Activated CD4-positive, alpha-beta T cell treated with anti-CD3 and anti-CD28 coated beads, Interleukin-10, Interleukin-2, amounts not matched to agents 100 ng/mL and 50 ng/mL, durations not matched to agents 16 hours and 8 hours (primary cell): ENCODE measurements at regions not wholly inside any gene's neighbourhood (a gene's known extent, or its start where the extent isn't known, plus 50 kb on each side); places are given as distances from the start of the nearest gene placed in this dataset.

Source experiments
- DNase-seq: peaks from one replicate; pipeline ENCODE4 v3.0.0-alpha.2; 2020

- no peak for DNase-seq
These were observed 1082.4 kb upstream of the MAP3K7 start for GRCh38 chr6:91669154-91669870.

GRCh38 chr6:91667596-91667995 lies 1080.7 kb upstream of the MAP3K7 start:
- DNase-seq = no peak

- no peak for DNase-seq
These were observed 1077.6 kb upstream of the MAP3K7 start for GRCh38 chr6:91664327-91664959.

- DNase-seq = no peak
These were observed 1074.0 kb upstream of the MAP3K7 start for GRCh38 chr6:91660893-91661292.

GRCh38 chr6:91659891-91660290 lies 1073.0 kb upstream of the MAP3K7 start:
- no peak for DNase-seq

GRCh38 chr6:91654793-91655192 lies 1067.9 kb upstream of the MAP3K7 start:
- no peak for DNase-seq

- DNase-seq = no peak
These were observed 1067.5 kb upstream of the MAP3K7 start for GRCh38 chr6:91654357-91654756.

- DNase-seq = no peak
These were observed 1067.0 kb upstream of the MAP3K7 start for GRCh38 chr6:91653895-91654294.

GRCh38 chr6:91653076-91653723 lies 1066.3 kb upstream of the MAP3K7 start:
- no peak for DNase-seq

GRCh38 chr6:91646649-91647048 lies 1059.8 kb upstream of the MAP3K7 start:
- no peak for DNase-seq

- DNase-seq = no peak
These were observed 1058.9 kb upstream of the MAP3K7 start for GRCh38 chr6:91645811-91646210.

- DNase-seq = no peak
These were observed 1050.3 kb upstream of the MAP3K7 start for GRCh38 chr6:91637217-91637616.

- no peak for DNase-seq
These were observed 1047.9 kb upstream of the MAP3K7 start for GRCh38 chr6:91634791-91635190.

GRCh38 chr6:91633374-91634111 lies 1046.7 kb upstream of the MAP3K7 start:
- DNase-seq = no peak

GRCh38 chr6:91632308-91632707 lies 1045.4 kb upstream of the MAP3K7 start:
- DNase-seq = no peak

GRCh38 chr6:91631227-91631626 lies 1044.4 kb upstream of the MAP3K7 start:
- DNase-seq = no peak

- DNase-seq = no peak
These were observed 1040.0 kb upstream of the MAP3K7 start for GRCh38 chr6:91626911-91627310.

GRCh38 chr6:91613481-91613880 lies 1026.6 kb upstream of the MAP3K7 start:
- DNase-seq = no peak

- DNase-seq = no peak
These were observed 1024.3 kb upstream of the MAP3K7 start for GRCh38 chr6:91611190-91611589.

- DNase-seq = no peak
These were observed 1021.6 kb upstream of the MAP3K7 start for GRCh38 chr6:91608428-91608827.

GRCh38 chr6:91606148-91606901 lies 1019.5 kb upstream of the MAP3K7 start:
- DNase-seq = no peak

GRCh38 chr6:91600561-91600960 lies 1013.7 kb upstream of the MAP3K7 start:
- no peak for DNase-seq

- no peak for DNase-seq
These were observed 1003.3 kb upstream of the MAP3K7 start for GRCh38 chr6:91590191-91590590.
